Keratinocyte (primary cell): ENCODE measurements at regions not wholly inside any gene's neighbourhood (a gene's known extent, or its start where the extent isn't known, plus 50 kb on each side); places are given as distances from the start of the nearest gene placed in this dataset.

Experiments used
- CTCF ChIP-seq, 3 experiments: IDR thresholded peaks in 1 of 3; conservative IDR thresholded peaks in 1 of 3; optimal IDR thresholded peaks in 1 of 3; 2 replicates in 2 of 3; 3 replicates in 1 of 3; pipeline versions ENCODE3 to v1.5.1; 2011; ENCODE audit warnings: low read length in 3 of 3, mild to moderate bottlenecking in 3 of 3, moderate library complexity in 2 of 3, control low read depth in 1 of 3, inconsistent platforms in 1 of 3; ENCODE audit not compliant: insufficient read depth in 2 of 3; ENCODE audit errors: extremely low read depth in 1 of 3
- EZH2 ChIP-seq: IDR thresholded peaks from one replicate; pipeline ENCODE4 v1.6.1; 2012; ENCODE audit warnings: inconsistent platforms, mild to moderate bottlenecking, low read length, moderate library complexity

GRCh38 chr11:131307506-131307905 is 62.9 kb upstream of the NTM start:
- TF ChIP-seq CTCF (optimal IDR thresholded peaks at IDR 0.05 in 1 of 3, IDR thresholded peaks at IDR 0.05 in 1 of 3, conservative IDR thresholded peaks at IDR 0.05 in 1 of 3; ENCODE audit: extremely low read depth in 1 of 3, insufficient read depth in 2 of 3, low read length in 3 of 3), result no peak
- no peak for TF ChIP-seq EZH2
